Mammary epithelial cell (primary cell): ENCODE measurements at regions not wholly inside any gene's neighbourhood (a gene's known extent, or its start where the extent isn't known, plus 50 kb on each side); places are given as distances from the start of the nearest gene placed in this dataset.

ENCODE experiments used
- CTCF ChIP-seq, 2 donors: IDR thresholded peaks in 1 of 2; conservative IDR thresholded peaks in 1 of 2; 2 replicates each; pipeline ENCODE4 v1.5.1; 2011 to 2012; ENCODE audit warnings: inconsistent platforms in 2 of 2, low read length in 2 of 2, mild to moderate bottlenecking in 2 of 2, control low read depth in 1 of 2, low read depth in 1 of 2; ENCODE audit not compliant: insufficient read depth in 1 of 2; ENCODE audit errors: extremely low read depth in 1 of 2
- EZH2 ChIP-seq: IDR thresholded peaks from 2 replicates; pipeline ENCODE4 v1.6.1; 2012; ENCODE audit warnings: low read length, inconsistent platforms, borderline replicate concordance

GRCh38 chr12:131415781-131416180 is 295.1 kb upstream of the SFSWAP start:
- no peak for TF ChIP-seq CTCF (conservative IDR thresholded peaks at IDR 0.05 in 1 of 2, IDR thresholded peaks at IDR 0.05 in 1 of 2; ENCODE audit: extremely low read depth in 1 of 2, insufficient read depth in 1 of 2, low read depth in 1 of 2, low read length in 2 of 2)
- no peak for TF ChIP-seq EZH2
